Pancreas (tissue), 10 donors: ENCODE measurements at regions not wholly inside any gene's neighbourhood (a gene's known extent, or its start where the extent isn't known, plus 50 kb on each side); places are given as distances from the start of the nearest gene placed in this dataset.

Source experiments
- ATAC-seq, 4 donors: fragments of 200-7000 bp; cut with Tn5 transposase; one replicate each; pipeline versions ENCODE4 v1.8.0 to v1.9.1; 2020; ENCODE audit warnings: mild to moderate bottlenecking in 4 of 4, moderate library complexity in 4 of 4
- DNase-seq, 6 donors: peaks; one replicate each; pipeline ENCODE4 v3.0.0-alpha.2; 2020
- FAIRE-seq: peaks from 2 replicates; lab custom pipeline; 2012; peaks lifted over from hg19 to GRCh38; lab: Jason Lieb, UNC
- H3K27ac ChIP-seq, 4 donors: fragments of 200-600 bp; sonication (generic); 1 replicate in 3 of 4; 2 replicates in 1 of 4; pipeline versions ENCODE4 v1.5.0 to v1.8.0; 2020
- H3K27me3 ChIP-seq, 4 donors: fragments of 200-600 bp; one replicate each; pipeline ENCODE4 v1.8.0; 2021
- H3K36me3 ChIP-seq, 3 donors: fragments of 200-600 bp; sonication (generic) in 1 of 3; one replicate each; pipeline versions ENCODE4 v1.5.0 to v1.8.0; 2020 to 2021
- H3K4me1 ChIP-seq, 3 donors: fragments of 200-600 bp; one replicate each; pipeline ENCODE4 v1.8.0; 2021
- H3K4me3 ChIP-seq, 4 donors: fragments of 200-600 bp; sonication (generic) in 2 of 4; one replicate each; pipeline versions ENCODE4 v1.5.0 to v1.8.0; 2020 to 2021
- H3K9me3 ChIP-seq, 4 donors: fragments of 200-600 bp; one replicate each; pipeline ENCODE4 v1.8.0; 2021
- WGBS, 2 donors: extraction: QIAGEN DNeasy Blood & Tissue Kit; methylation state at CpG; one replicate each; pipeline ENCODE4 v1.1.7; 2013; 5-methylcytosine and 5-hydroxymethylcytosine counted together
- intact Hi-C, 3 donors: fragments of 100-400 bp; cut with DNase I; formaldehyde crosslinking; loops; one replicate each; pipeline versions ENCODE4 v1.11.1 to v1.14.2; 2022
- TF ChIP-seq, protein P1 (sequence below), 4 donors: fragments of 200-600 bp; sonication (generic) in 3 of 4; IDR thresholded peaks; one replicate each; pipeline versions ENCODE4 v1.5.0 to v1.8.0; 2021; ENCODE audit warnings: antibody characterized with exemption in 4 of 4
- donor health status: healthy with polysubstance abuse.
- donor health status: DM: no; HTN: no; CAD: no; lungs with moderate emphysema.
- donor health status: DM: no; HTN: no; CAD: no.
- donor health status: control.
- donor health status: control.
- donor health status: Bipolar disorder and iron deficiency.
- donor health status: DM: yes; HTN: yes; CAD: no.
- donor health status: DM: no; HTN: no; CAD: no.
- donor health status: DM: no; HTN: no; CAD: no.
- donor health status: DM: yes; HTN: yes; CAD: no.

GRCh38 chr17:36741019-36741902, 139.9 kb downstream of the MRM1 start:
- TF ChIP-seq, protein P1, sequence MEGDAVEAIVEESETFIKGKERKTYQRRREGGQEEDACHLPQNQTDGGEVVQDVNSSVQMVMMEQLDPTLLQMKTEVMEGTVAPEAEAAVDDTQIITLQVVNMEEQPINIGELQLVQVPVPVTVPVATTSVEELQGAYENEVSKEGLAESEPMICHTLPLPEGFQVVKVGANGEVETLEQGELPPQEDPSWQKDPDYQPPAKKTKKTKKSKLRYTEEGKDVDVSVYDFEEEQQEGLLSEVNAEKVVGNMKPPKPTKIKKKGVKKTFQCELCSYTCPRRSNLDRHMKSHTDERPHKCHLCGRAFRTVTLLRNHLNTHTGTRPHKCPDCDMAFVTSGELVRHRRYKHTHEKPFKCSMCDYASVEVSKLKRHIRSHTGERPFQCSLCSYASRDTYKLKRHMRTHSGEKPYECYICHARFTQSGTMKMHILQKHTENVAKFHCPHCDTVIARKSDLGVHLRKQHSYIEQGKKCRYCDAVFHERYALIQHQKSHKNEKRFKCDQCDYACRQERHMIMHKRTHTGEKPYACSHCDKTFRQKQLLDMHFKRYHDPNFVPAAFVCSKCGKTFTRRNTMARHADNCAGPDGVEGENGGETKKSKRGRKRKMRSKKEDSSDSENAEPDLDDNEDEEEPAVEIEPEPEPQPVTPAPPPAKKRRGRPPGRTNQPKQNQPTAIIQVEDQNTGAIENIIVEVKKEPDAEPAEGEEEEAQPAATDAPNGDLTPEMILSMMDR (IDR thresholded peaks at IDR 0.05), result no peak
- intact Hi-C loops, result no loop called here
- Histone ChIP-seq H3K36me3 (no peaks in the 10 kb centered on the region), H3K4me3 (no peak overlapping the region), H3K4me1 (no peaks in the 10 kb centered on the region), H3K9me3 (no peaks in the 10 kb centered on the region), H3K27me3 (no peaks in the 10 kb centered on the region), H3K27ac (no peak overlapping the region)
- DNase-seq, result no peak
- 67 to 81% methylated on average over 6 of the region's 6 CpGs for WGBS, 2 donors
- no peak for FAIRE-seq
- ATAC-seq, result no peak

GRCh38 chr17:36742267-36743000, 141.1 kb downstream of the MRM1 start:
- no peak overlapping the region for H3K27ac ChIP-seq
- DNase-seq, result no peak

GRCh38 chr17:36743130-36743529, 141.7 kb downstream of the MRM1 start:
- Histone ChIP-seq H3K27me3 (no peaks in the 10 kb centered on the region), H3K9me3 (no peaks in the 10 kb centered on the region), H3K4me3 (no peak overlapping the region), H3K27ac (no peak overlapping the region), H3K36me3 (no peaks in the 10 kb centered on the region), H3K4me1 (no peaks in the 10 kb centered on the region)
- no peak for ATAC-seq
- FAIRE-seq, result no peak
- no peak for DNase-seq
- TF ChIP-seq, protein P1 (IDR thresholded peaks at IDR 0.05), result no peak
- intact Hi-C loops, result no loop called here
- WGBS, 2 donors, result 46 to 47% methylated on average over 7 of the region's 7 CpGs

More at GRCh38 chr17:36742267-36743000, 141.1 kb downstream of the MRM1 start:
- H3K4me3 ChIP-seq, result no peak overlapping the region
- no peak for ATAC-seq
- intact Hi-C loops, result no loop called here
- FAIRE-seq, result no peak
- TF ChIP-seq, protein P1 (IDR thresholded peaks at IDR 0.05), result no peak
- H3K4me1 ChIP-seq, result no peaks in the 10 kb centered on the region
- 51 to 53% methylated on average over 18 of the region's 18 CpGs for WGBS, 2 donors
- no peaks in the 10 kb centered on the region for H3K9me3 ChIP-seq
- no peaks in the 10 kb centered on the region for H3K36me3 ChIP-seq
- no peaks in the 10 kb centered on the region for H3K27me3 ChIP-seq

DNA sequence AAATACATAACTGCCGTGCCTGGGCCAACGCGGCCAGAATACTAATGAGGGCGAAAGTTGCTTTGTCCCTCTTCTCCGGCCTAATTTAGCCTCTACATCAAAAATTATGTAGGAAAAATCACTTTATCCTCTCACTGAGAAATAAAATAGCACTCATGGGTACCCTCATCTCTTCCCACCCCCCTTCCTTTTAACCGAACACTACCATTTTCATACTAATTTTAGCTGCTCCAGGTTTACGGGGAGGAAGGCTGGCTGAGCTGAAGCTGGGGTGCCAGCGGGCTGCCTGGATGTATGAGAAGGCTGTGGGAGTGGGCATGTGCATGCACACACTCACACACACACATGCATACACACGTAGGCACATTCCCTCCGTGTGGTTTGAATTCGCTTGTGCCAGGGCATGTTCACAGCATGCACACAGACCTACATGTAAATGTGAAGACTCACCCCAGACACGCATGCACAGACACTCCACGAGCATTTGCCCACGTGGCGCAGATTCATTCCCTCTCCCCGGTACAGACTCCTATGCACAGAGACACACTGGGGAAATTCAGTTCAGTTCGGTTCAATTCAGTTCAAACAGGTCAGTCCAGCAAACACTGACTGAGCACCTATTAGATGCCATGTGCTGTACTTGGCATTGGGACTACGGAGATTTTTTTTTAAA, 145.1 kb downstream of the MRM1 start:
- no peaks in the 10 kb centered on the region for H3K36me3 ChIP-seq
- no peaks in the 10 kb centered on the region for H3K4me1 ChIP-seq
- no peak for ATAC-seq
- DNase-seq, result no peak
- 71 to 80% methylated on average over 18 of the region's 18 CpGs for WGBS, 2 donors
- no peak overlapping the region for H3K4me3 ChIP-seq
- intact Hi-C loops, result no loop called here
- no peak for FAIRE-seq
- H3K27me3 ChIP-seq, result no peaks in the 10 kb centered on the region
- TF ChIP-seq, protein P1 (IDR thresholded peaks at IDR 0.05), result no peak
- H3K27ac ChIP-seq, result no peak overlapping the region
- no peaks in the 10 kb centered on the region for H3K9me3 ChIP-seq
